ENCODE measurements at regions not wholly inside any gene's neighbourhood (a gene's known extent, or its start where the extent isn't known, plus 50 kb on each side); places are given as distances from the start of the nearest gene placed in this dataset.
"Not testable (repeated sequence)": the region's sequence is repeated elsewhere in the genome, so short reads cannot be mapped to it uniquely, and the experiment has no call there.

DNA sequence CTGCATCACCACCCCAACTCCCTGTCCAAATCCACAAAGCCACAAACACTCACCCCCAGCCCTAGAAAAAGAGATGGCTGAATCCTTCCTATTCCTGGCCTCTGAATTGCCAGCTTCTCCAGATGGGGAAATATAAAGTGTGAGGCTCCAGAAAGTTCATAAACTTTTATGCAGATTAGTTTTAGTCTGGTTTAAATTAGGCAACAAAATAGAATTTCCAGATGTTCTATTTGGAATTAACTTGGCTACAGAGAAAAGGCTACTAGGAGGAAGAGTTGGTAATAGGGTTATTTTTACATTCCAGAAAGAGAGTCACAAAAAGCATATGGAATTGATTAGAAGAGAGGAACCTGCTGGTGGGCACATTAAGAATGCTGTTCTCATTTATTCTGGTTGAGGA, 56.0 kb downstream of the EN1 start:
- peak; percentile 37 for DNase-seq

DNA sequence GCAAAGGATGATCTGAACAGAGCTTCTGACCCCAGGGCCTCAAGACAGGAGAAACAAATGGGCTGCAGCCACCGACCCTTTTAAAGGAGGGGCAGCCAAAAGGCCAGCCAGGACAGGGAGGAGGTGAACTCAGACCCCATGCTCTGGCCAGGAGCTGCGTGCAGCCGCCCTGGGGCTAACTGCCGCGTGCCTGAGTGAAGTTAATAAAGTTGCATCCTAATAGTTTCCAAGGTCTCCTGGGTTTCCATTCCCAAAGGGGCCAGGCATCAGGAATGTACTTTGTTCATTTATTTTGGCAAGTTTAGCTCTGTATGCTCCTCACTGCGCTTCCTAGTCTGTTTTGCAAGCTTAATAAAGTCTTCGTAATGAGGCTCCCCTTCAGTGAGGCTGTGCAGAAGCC, 60.7 kb downstream of the EN1 start:
- no peak for DNase-seq

DNA sequence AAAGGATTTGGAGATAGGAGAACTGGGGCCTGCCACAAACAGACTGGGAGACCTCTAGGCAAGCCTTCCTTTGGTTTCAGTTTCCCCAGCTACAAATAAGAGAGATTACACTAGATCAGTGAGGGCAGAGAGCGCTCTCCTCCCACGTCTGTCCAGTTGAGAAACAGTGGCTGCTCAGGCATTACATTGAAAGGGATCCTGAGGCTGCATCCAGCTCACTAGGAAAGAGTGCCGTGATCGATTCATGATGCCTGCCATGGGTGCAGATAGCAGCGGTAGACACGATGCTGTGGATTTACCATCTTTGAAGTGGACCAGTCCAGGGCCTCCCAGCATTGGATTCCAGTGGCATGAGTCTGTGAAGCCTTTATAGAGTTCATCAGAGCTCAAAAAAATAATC, 62.6 kb downstream of the EN1 start:
- DNase-seq: no peak

DNA sequence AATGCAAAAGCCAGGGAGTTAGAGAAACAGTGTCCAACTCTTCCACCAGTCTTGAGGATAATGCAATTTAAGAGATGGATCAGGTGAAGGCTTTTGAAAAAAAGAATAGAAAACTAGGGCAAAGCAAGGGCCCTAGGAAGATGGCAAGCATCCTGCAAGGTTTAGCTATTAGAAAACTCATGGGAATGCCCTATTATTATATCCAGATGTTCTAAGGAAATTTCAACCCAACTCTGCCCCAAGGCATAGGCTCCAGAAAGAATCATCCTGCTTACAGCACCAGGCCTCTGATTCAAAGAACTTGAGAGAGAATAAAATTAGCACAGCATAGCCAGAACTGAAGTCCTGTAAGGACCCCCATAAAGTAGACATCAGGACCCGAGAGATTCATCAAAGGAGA, 68.1 kb downstream of the EN1 start:
- no peak for DNase-seq

DNA sequence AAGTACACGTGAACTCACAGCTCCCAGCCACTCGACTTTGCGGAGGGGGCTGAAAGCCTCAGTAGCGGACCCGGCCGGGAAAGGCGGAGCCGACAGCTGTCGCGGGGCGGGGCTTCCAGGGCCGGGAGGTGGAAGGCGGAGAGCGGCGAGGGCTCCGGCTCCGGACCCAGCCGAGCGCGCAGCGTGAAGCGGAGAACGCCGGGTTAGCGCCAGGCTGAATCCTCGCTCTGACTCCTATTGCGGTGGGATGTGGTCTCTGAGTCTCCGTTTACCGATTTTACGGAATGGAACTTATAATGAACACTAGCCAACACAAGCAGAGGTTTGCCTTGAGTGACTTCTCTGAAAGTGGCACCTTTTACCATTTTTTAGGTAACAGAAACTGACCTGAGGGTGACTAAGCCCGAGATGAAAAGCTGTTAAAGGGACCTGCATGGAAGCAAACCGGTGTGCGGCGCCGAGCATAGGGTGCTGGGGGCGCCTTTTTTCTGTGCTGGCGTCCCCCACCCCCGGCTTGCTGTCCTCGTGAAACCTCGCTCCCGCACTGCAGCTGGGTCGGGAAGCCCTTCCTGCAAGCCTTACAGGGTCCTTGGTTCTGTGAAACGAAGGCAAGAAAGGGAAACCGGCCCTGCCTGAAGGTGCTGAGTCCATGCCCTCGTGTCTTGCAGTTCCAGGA, 72.9 kb downstream of the EN1 start:
- DNase-seq: peak; percentile 70

DNA sequence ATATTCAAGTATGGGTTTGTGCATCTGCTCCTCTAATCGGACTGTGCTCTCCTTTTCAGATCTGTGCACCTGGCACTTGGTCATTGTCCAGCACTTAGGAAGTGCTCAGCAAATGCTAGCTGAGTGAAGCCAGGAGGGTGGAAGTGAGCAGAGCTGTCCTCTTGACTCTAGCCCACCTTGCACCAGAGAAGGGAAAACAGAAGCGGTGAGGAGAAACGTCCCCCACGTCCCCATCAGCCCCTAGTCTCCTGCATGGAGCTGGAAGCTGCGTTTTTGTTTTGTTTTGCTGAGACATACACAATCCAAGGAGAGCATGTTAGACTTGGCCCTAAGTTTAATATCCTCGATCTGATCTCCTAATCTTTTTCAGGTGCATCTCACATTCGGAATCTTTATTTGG, 73.6 kb downstream of the EN1 start:
- no peak for DNase-seq

DNA sequence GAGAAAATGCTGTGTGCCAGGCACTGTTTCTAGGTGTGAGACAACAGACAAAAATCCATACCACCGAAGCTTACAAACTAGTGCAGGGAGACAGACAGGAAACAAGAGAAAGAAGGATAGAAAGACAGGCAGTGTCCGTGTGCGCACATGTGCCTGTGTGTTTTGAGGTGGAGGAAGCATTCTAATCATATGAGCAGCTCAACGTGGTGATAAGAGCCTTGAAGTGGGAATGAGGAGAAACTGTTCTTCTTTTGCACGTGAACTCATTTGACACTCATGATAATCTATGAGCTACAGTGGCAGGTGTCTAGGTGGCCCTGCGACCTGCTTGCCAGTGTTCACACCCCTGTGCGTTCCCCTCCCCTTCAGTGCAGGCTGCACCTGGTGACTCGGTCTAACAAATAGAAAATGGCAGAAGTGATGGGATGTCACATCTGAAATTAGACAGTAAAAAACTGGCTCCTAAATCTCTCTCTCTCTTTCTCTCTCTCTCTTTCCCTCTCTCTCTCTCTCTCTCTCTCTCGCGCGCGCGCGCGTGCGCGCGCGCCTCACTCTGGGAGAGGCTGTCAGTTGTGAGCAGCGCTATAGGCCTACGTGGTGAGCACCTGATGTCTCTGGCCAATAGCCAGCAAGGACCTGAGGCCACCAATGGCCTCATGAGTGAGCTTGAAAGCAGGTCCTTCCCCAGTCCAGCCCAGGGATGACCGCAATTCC, 74.8 kb downstream of the EN1 start:
- no peak for DNase-seq

DNA sequence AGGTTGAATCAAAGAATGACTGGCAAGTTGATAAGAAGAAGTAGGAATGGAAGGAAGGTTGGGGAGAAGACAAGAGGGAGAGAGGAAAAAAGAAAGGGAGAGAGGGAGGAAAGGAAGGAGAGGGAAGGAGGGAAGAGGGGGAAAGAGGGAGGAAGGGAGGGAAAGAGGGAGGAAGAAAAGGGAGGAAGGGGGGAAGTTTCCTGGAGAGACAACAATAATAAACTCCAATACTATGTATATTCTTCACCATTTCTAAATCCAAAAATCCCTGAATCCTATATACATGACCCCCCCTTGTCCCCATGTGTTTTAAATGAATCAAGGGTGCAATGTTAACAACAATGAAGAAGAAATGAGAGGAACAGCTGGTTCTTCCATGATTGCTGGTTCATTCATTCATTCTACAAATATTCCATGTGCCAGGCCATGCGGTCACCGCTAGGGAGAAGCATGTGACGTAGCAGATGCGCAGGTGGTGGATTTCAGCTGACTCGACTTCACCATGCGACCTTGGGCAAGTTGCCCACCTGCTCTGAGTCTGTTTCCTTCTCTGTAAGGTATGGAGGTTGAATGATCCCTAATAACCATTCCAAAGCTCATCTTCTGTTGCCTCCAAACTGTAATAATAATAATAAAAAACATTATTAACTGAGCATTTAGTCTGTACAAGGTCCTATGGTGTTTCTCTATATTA, 77.6 kb downstream of the EN1 start:
- no peak for DNase-seq

DNA sequence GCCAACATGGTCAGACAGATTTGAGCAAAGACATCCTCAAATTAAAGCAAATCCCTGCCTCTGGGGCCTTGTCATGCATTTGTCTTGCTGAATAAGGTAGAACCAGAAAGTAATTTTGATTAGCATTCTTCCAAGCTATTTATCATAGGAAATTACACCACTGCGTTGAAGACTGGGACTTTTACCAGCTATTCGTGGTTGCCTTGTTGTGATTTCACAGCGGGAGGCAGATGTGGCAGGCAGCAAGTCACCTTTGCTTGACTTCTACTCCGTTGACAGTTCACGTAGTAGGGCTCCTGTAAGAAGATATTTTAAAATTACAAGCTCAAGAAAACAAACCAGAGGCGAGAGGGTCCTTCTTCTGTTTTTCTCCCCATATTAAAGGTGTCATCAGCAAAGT, 80.6 kb downstream of the EN1 start:
- no peak for DNase-seq

DNA sequence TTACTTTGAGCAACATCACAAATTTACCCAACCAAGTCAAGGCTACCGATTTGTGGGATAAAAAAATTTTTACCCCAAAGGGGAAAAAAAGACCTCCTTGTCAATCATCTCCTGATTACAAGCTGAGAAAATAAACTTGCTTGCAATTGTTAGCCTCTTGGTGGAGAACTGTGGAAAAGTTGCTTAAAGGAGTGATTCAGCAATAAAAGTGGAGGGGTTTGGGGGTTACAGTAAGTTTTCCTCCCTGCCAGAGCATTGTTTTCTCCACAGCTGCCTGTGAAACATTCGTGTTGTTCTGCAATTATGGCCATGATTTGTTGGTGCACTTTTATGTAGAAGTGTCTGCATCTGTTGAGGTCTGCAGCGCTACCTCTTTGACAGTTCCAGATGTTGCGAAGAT, 82.6 kb downstream of the EN1 start:
- DNase-seq: no peak

DNA sequence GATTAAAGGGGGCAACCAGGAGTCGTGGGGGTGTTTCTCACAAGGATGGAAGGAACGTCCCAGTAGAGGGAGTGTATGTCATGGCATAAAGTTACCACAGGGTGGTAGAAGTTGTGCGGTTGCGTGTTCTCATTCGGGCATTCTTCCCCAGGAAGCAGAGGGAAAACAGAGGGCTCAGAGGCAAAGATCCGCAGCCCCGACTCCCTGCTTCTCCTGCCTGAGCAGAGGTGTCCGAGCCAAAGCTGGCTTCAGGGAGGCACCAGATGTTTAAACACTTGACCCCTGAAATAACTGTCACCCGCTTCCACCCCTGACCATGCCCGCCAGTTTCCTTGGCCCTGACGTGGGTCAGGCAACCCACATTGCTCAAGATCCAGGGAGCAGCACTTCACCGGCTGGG, 83.7 kb downstream of the EN1 start:
- DNase-seq: no peak

DNA sequence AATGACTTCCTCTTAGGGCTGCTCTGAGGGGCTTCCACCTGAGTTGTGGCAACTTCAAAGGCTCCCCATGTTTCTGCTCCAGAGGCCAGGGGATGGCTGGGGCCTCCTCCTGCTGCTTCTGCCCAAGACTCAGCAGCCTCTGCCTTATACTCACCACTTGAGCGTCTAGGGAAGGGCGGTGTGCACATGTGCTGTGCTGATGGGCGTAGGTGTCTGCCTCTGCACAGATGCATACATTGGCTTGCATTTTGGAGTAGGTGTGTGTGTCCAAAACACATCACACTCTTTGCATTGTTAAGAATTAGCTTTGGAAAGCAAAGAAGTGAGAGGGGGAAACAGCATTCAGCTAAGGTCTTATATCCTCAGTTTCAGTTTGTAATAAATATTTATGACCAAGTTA, 85.2 kb downstream of the EN1 start:
- DNase-seq: no peak

DNA sequence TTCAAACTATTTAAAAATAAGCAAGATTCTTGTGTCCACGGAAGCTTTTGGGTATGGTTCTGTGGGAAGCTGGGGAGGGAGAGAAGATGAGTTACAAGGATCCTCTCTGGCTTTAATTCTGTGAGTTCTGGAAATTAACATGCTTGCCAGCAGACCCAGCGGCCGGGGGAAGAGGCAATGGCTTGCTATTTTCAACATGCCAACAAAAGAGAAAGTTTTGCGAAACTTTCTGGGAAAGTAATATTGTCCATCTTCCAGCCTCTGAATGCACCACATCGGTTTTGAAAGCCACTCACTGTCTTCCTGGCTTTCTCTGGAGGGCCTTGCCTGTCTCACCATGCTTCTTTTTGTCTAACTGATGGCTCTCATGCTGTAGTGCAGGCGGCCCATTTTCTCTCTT, 85.7 kb downstream of the EN1 start:
- no peak for DNase-seq

DNA sequence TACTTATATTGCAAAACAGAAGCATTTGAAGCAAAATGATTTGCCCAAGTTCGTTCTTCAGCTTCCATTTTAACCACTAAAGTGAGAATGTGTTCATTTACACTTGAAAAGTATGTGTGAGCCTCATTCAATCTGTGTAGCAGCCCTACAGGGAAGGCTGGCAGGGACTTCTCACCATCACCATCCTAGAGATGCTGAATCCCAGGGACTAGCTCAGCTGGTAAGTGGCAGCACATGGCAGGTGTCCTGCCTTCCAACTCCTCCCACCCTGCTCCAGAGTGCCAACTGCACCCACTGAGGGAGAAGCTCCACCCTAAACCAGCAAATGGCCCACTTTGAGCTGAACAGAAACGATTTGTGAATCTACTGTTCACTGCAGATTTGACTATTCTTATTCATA, 91.5 kb downstream of the EN1 start:
- DNase-seq: no peak

DNA sequence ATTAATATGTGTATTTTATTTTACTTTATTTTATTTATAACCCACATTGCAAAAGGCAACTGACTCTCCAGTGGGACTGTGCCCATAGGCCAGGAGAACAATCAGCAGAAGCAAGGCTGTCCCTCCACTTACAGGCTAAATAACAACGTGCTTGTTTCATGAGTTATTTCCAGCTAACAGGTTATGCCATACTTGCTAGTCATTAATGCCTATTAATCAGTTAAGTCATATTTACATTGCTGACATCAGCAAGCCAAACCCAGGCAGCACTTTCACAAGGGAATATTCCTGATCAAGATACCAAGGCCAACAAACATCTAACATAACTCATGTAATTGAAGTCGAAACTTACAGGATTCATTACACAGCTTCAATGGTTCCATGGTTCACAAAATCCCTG, 92.1 kb downstream of the EN1 start:
- DNase-seq: no peak

DNA sequence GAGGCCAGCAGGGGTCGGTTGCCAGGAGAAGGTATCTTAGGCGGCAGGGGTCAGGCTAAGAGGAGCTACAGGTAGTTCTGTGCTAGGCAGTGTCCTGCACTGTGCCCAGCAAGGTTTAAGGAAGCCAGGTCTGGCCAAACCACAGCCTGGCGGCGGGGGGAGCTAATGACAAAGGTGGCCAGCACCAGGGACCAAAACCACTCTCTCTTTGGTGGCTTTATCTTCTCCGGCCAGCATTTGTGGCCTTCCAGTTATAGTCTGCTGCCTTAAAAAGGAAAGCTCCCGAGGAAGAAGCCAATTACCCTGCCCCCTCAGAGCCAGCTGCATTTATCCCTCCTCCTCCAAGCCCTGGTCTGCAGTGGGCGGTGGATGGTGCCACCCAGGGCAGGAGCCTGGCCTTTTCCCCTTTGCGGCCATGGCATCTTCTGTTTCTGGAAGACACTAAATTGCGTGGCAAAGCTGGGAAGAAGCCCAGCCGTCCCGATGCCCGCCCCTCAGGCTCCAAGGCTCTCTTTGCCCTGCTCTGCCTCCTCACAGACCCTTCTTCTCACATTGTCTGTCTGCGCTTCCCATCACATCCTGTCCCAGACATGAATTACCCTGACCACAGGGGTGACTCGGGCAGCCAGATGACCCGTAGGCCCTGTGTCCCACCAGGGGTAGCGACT, 94.6 kb downstream of the EN1 start:
- DNase-seq: no peak

DNA sequence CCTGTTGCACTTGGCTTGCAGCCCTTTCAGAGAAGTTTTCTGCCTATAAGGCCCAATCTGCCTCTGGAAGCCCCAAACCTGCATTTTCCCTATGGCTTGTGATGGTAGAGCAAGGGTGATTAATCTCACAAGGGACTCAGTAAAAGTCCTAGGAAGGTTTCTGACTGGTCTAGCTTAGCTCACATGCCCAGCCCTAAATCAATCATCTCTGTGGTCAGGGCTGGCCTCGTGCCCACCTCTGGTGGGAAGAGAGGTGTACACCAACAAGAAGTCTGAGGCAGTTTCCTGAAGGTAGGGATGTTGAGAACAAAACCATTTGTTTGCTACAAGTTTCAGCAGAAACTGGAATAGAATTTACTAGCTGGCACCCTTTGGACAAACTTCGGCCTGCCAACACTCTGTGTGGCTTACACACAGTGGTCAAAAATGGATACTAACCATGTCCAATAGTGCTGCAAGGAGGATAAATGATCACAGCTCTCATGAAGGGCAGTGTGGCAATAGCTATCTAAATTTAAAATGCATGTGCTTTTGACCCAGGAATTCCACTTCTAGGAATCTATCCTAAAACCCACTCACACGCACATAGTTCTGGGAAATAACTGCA, 96.4 kb downstream of the EN1 start:
- DNase-seq: no peak

DNA sequence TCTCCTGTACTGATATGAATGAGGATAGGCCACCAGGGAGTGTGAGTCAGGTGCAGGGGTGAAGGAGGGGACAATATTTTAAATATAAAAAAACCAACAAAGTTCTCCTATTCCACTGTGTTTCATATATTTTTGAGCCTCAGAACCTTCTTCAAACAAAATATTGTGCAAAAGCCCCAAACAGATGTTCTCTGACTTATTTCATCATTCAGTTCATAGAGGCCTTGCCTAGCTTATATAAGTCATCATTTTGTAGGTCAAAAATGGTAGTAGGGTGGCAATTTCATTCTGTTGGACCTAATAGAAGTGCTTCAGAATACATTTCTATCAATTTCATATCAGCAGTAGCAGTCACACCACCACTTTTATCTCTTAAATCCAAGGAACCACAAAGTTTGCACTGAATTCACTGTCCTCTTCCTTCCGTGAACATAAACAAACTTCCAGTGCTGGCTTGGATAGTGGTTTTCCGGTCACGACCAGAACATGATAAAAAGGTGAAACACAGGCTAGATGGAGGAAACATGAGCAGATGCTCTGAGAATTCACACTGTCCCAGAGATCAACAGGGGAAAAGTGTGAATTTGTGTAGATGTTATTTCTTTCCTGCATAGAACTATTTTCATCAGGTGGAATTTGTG, 99.1 kb downstream of the EN1 start:
- no peak for DNase-seq

DNA sequence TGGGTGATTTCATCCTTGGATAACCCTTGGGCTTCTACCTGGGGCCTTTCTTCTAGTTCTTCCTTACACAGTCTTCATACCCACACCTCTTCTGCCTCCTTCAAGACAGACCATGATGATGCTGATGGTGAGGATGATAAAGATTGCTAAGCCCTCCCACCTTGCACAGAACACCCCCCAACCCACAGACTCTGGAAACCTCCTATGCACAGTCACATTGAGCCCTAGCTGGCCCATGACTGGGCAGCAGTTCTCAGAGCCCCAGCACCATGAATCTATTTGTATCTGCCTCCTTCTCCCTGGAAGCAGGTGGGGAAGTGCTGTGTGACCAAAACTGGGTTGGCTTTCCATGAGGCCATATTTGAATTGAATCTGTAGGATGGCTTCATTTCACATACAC, 99.8 kb downstream of the EN1 start:
- no peak for DNase-seq

DNA sequence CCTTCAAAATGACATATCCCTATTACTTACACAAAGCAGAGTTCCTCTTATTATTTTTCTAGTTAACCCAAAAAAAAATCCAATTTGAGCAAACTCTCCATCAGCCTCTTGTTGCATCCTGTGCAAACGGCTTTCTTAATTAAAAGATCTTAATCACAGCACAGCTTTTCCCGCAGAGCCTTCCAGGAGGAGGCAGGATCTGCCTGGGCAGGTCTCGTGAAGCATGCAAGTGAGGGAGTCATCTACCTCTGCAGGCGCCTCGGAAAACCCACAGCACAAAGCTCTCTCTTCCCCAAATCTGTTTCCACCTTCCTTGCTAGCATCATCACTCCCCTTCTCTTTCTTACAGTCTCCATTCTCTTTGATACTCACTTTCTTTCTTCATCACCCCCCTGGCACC, 100.4 kb downstream of the EN1 start:
- DNase-seq: no peak

DNA sequence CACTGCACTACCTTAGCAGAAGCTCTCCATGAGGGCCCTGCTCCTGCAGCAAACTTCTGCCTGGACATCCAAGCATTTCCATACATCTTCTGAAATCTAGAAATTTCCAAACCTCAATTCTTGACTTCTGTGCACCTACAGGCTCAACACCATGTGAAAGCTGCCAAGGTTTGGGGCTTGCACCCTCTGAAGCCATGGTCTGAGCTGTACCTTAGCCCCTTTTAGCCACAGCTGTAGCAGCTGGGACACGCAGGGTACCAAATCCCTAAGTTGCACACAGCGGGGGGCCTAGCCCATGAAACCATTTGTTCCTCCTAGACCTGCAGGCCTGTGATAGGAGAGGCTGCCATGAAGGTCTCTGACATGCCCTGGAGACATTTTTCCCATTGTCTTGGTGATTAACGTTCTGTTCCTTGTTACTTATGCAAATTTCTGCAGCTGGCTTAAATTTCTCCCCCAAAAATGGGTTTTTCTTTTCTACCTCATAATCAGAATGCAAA, 102.7 kb downstream of the EN1 start:
- not testable (repeated sequence) for DNase-seq
